Kidney (tissue), 13 donors: ENCODE measurements at regions not wholly inside any gene's neighbourhood (a gene's known extent, or its start where the extent isn't known, plus 50 kb on each side); places are given as distances from the start of the nearest gene placed in this dataset.

Source experiments
- DNase-seq, 5 donors: peaks; one replicate each; pipeline ENCODE4 v3.0.0-alpha.2; 2013 to 2020
- FAIRE-seq: peaks from 2 replicates; lab custom pipeline; 2012; peaks lifted over from hg19 to GRCh38; lab: Jason Lieb, UNC
- H3K27ac ChIP-seq, 2 donors: one replicate each; pipeline ENCODE4 v1.7.0; 2013; ENCODE audit warnings: low read depth in 2 of 2, low read length in 2 of 2, inconsistent platforms in 1 of 2
- H3K27me3 ChIP-seq: one replicate; pipeline ENCODE4 v1.7.1; 2013; ENCODE audit warnings: low read length, inconsistent platforms; ENCODE audit not compliant: control insufficient read depth, insufficient read depth
- H3K36me3 ChIP-seq, 3 donors: one replicate each; pipeline versions ENCODE4 v1.7.0 to v1.7.1; 2013; ENCODE audit warnings: low read length in 3 of 3, control low read depth in 1 of 3, inconsistent platforms in 1 of 3; ENCODE audit not compliant: insufficient read depth in 3 of 3, control insufficient read depth in 2 of 3
- H3K4me1 ChIP-seq, 3 donors: one replicate each; pipeline versions ENCODE4 v1.7.0 to v1.7.1; 2013; ENCODE audit warnings: low read length in 3 of 3, inconsistent platforms in 1 of 3, low read depth in 1 of 3; ENCODE audit not compliant: control insufficient read depth in 2 of 3, insufficient read depth in 2 of 3
- H3K4me3 ChIP-seq, 3 donors: one replicate each; pipeline versions ENCODE4 v1.7.0 to v1.8.1; 2013; ENCODE audit warnings: low read length in 3 of 3, control low read depth in 1 of 3, inconsistent platforms in 1 of 3
- H3K9ac ChIP-seq, 3 donors: one replicate each; pipeline versions ENCODE4 v1.7.0 to v1.7.1; 2013; ENCODE audit warnings: low read length in 3 of 3, control low read depth in 1 of 3, inconsistent platforms in 1 of 3
- H3K9me3 ChIP-seq, 3 donors: one replicate each; pipeline versions ENCODE4 v1.7.0 to v1.7.1; 2013; ENCODE audit warnings: low read length in 3 of 3, control low read depth in 1 of 3, inconsistent platforms in 1 of 3; ENCODE audit not compliant: control insufficient read depth in 2 of 3, insufficient read depth in 1 of 3
- CTCF ChIP-seq: IDR thresholded peaks from 3 replicates; pipeline ENCODE4 v1.5.1; 2012; ENCODE audit warnings: mild to moderate bottlenecking, moderate library complexity, borderline replicate concordance; ENCODE audit not compliant: insufficient read depth; ENCODE audit errors: extremely low read depth
- intact Hi-C: fragments of 100-400 bp; cut with DNase I; formaldehyde crosslinking; loops from one replicate; pipeline ENCODE4 v1.11.1; 2022
- donor health status: control.
- donor health status: control.
- donor health status: control.
- donor health status: control.
- donor health status: control.
- donor health status: DM: yes; HTN: yes; CAD: no.
- donor health status: Normal renal cell carcinoma (clear cell type).

GRCh38 chr3:128567141-128567540 lies 74.1 kb upstream of the GATA2 start:
- no peaks in the 10 kb centered on the region for H3K4me1 ChIP-seq
- no peak overlapping the region for H3K27ac ChIP-seq
- H3K9me3 ChIP-seq = no peaks in the 10 kb centered on the region
- intact Hi-C loops = no loop called here
- DNase-seq = no peak
- no peaks in the 10 kb centered on the region for H3K36me3 ChIP-seq
- H3K4me3 ChIP-seq = no peak overlapping the region
- no peak overlapping the region for H3K9ac ChIP-seq
- no peak for TF ChIP-seq CTCF
- no peak for FAIRE-seq
- H3K27me3 ChIP-seq = no peaks in the 10 kb centered on the region

- DNase-seq = peak in 1 of 5 donors; percentile 67
- intact Hi-C loops = no loop called here
Observed at GRCh38 chr3:128563439-128563838, 70.4 kb upstream of the GATA2 start.

GRCh38 chr3:128561504-128561903 lies 68.5 kb upstream of the GATA2 start:
- H3K27ac ChIP-seq = no peak overlapping the region
- DNase-seq = no peak
- no peak overlapping the region for H3K4me3 ChIP-seq
- no peaks in the 10 kb centered on the region for H3K9me3 ChIP-seq
- no peak overlapping the region for H3K9ac ChIP-seq
- H3K36me3 ChIP-seq = no peaks in the 10 kb centered on the region
- H3K4me1 ChIP-seq = no peaks in the 10 kb centered on the region
- intact Hi-C loops = no loop called here
- no peak for TF ChIP-seq CTCF
- FAIRE-seq = no peak
- no peaks in the 10 kb centered on the region for H3K27me3 ChIP-seq

More at GRCh38 chr3:128563439-128563838, 70.4 kb upstream of the GATA2 start:
- Histone ChIP-seq H3K36me3 (no peaks in the 10 kb centered on the region), H3K27me3 (no peaks in the 10 kb centered on the region), H3K9me3 (no peaks in the 10 kb centered on the region), H3K9ac (no peak overlapping the region), H3K4me3 (no peak overlapping the region), H3K27ac (no peak overlapping the region), H3K4me1 (no peaks in the 10 kb centered on the region)
- TF ChIP-seq CTCF = no peak
- no peak for FAIRE-seq

- no peak overlapping the region for H3K4me3 ChIP-seq
- FAIRE-seq (no peak), DNase-seq (no peak)
- no peak overlapping the region for H3K27ac ChIP-seq
- H3K9me3 ChIP-seq = no peaks in the 10 kb centered on the region
- H3K36me3 ChIP-seq = no peaks in the 10 kb centered on the region
- no peak for TF ChIP-seq CTCF
- no peak overlapping the region for H3K9ac ChIP-seq
- H3K4me1 ChIP-seq = no peaks in the 10 kb centered on the region
- intact Hi-C loops = no loop called here
- H3K27me3 ChIP-seq = no peaks in the 10 kb centered on the region
Observed at GRCh38 chr3:128560768-128561167, 67.8 kb upstream of the GATA2 start.
